Inflammatory macrophage (primary cell): ENCODE measurements at regions not wholly inside any gene's neighbourhood (a gene's known extent, or its start where the extent isn't known, plus 50 kb on each side); places are given as distances from the start of the nearest gene placed in this dataset.
"Not testable (repeated sequence)": the region's sequence is repeated elsewhere in the genome, so short reads cannot be mapped to it uniquely, and the experiment has no call there.

Experiments
- DNase-seq, 2 donors: peaks; one replicate each; pipeline ENCODE4 v3.0.0-alpha.2; 2020 to 2022

- DNase-seq = no peak
Measured at GRCh38 chr3:110246796-110247376, 824.7 kb upstream of the NECTIN3 start.

- DNase-seq = no peak
Measured at GRCh38 chr3:110248666-110249065, 823.0 kb upstream of the NECTIN3 start.

- no peak for DNase-seq
Measured at GRCh38 chr3:110253794-110254193, 817.8 kb upstream of the NECTIN3 start.

GRCh38 chr3:110254591-110254990 is 817.0 kb upstream of the NECTIN3 start:
- DNase-seq = no peak

- no peak for DNase-seq
Measured at GRCh38 chr3:110261141-110261540, 810.5 kb upstream of the NECTIN3 start.

- DNase-seq = no peak
Measured at GRCh38 chr3:110262896-110263295, 808.7 kb upstream of the NECTIN3 start.

GRCh38 chr3:110265302-110265701 is 806.3 kb upstream of the NECTIN3 start:
- DNase-seq = no peak

GRCh38 chr3:110267304-110267845 is 804.2 kb upstream of the NECTIN3 start:
- no peak for DNase-seq

- no peak for DNase-seq
Measured at GRCh38 chr3:110272525-110272924, 799.1 kb upstream of the NECTIN3 start.

GRCh38 chr3:110291886-110292501 is 779.6 kb upstream of the NECTIN3 start:
- DNase-seq = no peak

GRCh38 chr3:110293660-110294059 is 778.0 kb upstream of the NECTIN3 start:
- DNase-seq = no peak

- DNase-seq = no peak
Measured at GRCh38 chr3:110296885-110297284, 774.7 kb upstream of the NECTIN3 start.

GRCh38 chr3:110301781-110302180 is 769.8 kb upstream of the NECTIN3 start:
- DNase-seq = no peak

GRCh38 chr3:110307065-110307809 is 764.4 kb upstream of the NECTIN3 start:
- DNase-seq = no peak

- peak in 1 of 2 donors; percentile 17 for DNase-seq
Measured at GRCh38 chr3:110311541-110311940, 760.1 kb upstream of the NECTIN3 start.

GRCh38 chr3:110314512-110315114 is 757.0 kb upstream of the NECTIN3 start:
- DNase-seq = peak; percentile 46 to 51

GRCh38 chr3:110318108-110318507 is 753.5 kb upstream of the NECTIN3 start:
- DNase-seq = no peak

- DNase-seq = no peak
Measured at GRCh38 chr3:110323349-110323748, 748.3 kb upstream of the NECTIN3 start.

GRCh38 chr3:110324171-110324705 is 747.4 kb upstream of the NECTIN3 start:
- no peak for DNase-seq

GRCh38 chr3:110327870-110328269 is 743.7 kb upstream of the NECTIN3 start:
- no peak for DNase-seq

GRCh38 chr3:110331562-110331961 is 740.1 kb upstream of the NECTIN3 start:
- DNase-seq = not testable (repeated sequence)

GRCh38 chr3:110332629-110333028 is 739.0 kb upstream of the NECTIN3 start:
- DNase-seq = no peak

- no peak for DNase-seq
Measured at GRCh38 chr3:110341047-110341446, 730.6 kb upstream of the NECTIN3 start.
